Amniotic stem cell (primary cell): ENCODE measurements at regions not wholly inside any gene's neighbourhood (a gene's known extent, or its start where the extent isn't known, plus 50 kb on each side); places are given as distances from the start of the nearest gene placed in this dataset.

Source experiments
- DNase-seq: peaks from one replicate; lab custom pipeline; 2025; lab: John Stamatoyannopoulos, UW

- no peak for DNase-seq
Measured at GRCh38 chr5:60374409-60374808, 325.6 kb downstream of the DEPDC1B start.

- no peak for DNase-seq
Measured at GRCh38 chr5:60372786-60373185, 327.2 kb downstream of the DEPDC1B start.

- DNase-seq: no peak
Measured at GRCh38 chr5:60371065-60371464, 328.9 kb downstream of the DEPDC1B start.

GRCh38 chr5:60370508-60370907 is 329.5 kb downstream of the DEPDC1B start:
- DNase-seq: no peak

GRCh38 chr5:60369391-60369790 is 330.6 kb downstream of the DEPDC1B start:
- no peak for DNase-seq

- DNase-seq: no peak
Measured at GRCh38 chr5:60368100-60368499, 331.9 kb downstream of the DEPDC1B start.

GRCh38 chr5:60366489-60366888 is 333.5 kb downstream of the DEPDC1B start:
- no peak for DNase-seq

GRCh38 chr5:60365001-60365400 is 335.0 kb downstream of the DEPDC1B start:
- DNase-seq: no peak

GRCh38 chr5:60362158-60362557 is 337.8 kb downstream of the DEPDC1B start:
- no peak for DNase-seq

GRCh38 chr5:60360355-60360754 is 339.6 kb downstream of the DEPDC1B start:
- no peak for DNase-seq

GRCh38 chr5:60357302-60357701 is 342.7 kb downstream of the DEPDC1B start:
- no peak for DNase-seq

- no peak for DNase-seq
Measured at GRCh38 chr5:60356745-60357144, 343.2 kb downstream of the DEPDC1B start.

GRCh38 chr5:60355181-60355580 is 344.8 kb downstream of the DEPDC1B start:
- DNase-seq: no peak

GRCh38 chr5:60354311-60354710 is 345.7 kb downstream of the DEPDC1B start:
- no peak for DNase-seq

- DNase-seq: no peak
Measured at GRCh38 chr5:60352992-60353599, 346.9 kb downstream of the DEPDC1B start.

GRCh38 chr5:60350794-60351193 is 349.2 kb downstream of the DEPDC1B start:
- DNase-seq: no peak

GRCh38 chr5:60349891-60350415 is 350.0 kb downstream of the DEPDC1B start:
- no peak for DNase-seq

GRCh38 chr5:60346393-60346792 is 353.6 kb downstream of the DEPDC1B start:
- no peak for DNase-seq

- no peak for DNase-seq
Measured at GRCh38 chr5:60343102-60343501, 356.9 kb downstream of the DEPDC1B start.

GRCh38 chr5:60340965-60341471 is 358.9 kb downstream of the DEPDC1B start:
- DNase-seq: no peak

GRCh38 chr5:60340326-60340725 is 359.6 kb downstream of the DEPDC1B start:
- DNase-seq: no peak

- DNase-seq: no peak
Measured at GRCh38 chr5:60339691-60340201, 360.2 kb downstream of the DEPDC1B start.

GRCh38 chr5:60338846-60339245 is 361.1 kb downstream of the DEPDC1B start:
- no peak for DNase-seq

- DNase-seq: no peak
Measured at GRCh38 chr5:60336491-60336890, 363.5 kb downstream of the DEPDC1B start.
